Spinal cord (tissue), 10 donors: ENCODE measurements at regions not wholly inside any gene's neighbourhood (a gene's known extent, or its start where the extent isn't known, plus 50 kb on each side); places are given as distances from the start of the nearest gene placed in this dataset. TPM values are rescaled to one million over a fixed set of nuclear protein-coding genes. Genes with fewer than 3 reads are reported as not detected.
"Not testable (repeated sequence)": the region's sequence is repeated elsewhere in the genome, so short reads cannot be mapped to it uniquely, and the experiment has no call there.

Experiments
- DNase-seq, 6 donors: peaks; one replicate each; pipeline versions ENCODE4 v3.0.0 to v3.0.0-alpha.2; 2013 to 2015; ENCODE audit warnings: low spot score in 6 of 6, low read depth in 4 of 6
- H3K27ac ChIP-seq: one replicate; pipeline ENCODE4 v1.5.1; 2013; ENCODE audit warnings: low read depth, low read length, control low read depth
- H3K27me3 ChIP-seq: one replicate; pipeline ENCODE4 v1.6.1; 2013; ENCODE audit warnings: low read length; ENCODE audit not compliant: control insufficient read depth, insufficient read depth
- H3K36me3 ChIP-seq: one replicate; pipeline ENCODE4 v1.6.1; 2013; ENCODE audit warnings: low read length; ENCODE audit not compliant: control insufficient read depth, insufficient read depth
- H3K4me1 ChIP-seq: one replicate; pipeline ENCODE4 v1.6.1; 2013; ENCODE audit warnings: low read length; ENCODE audit not compliant: control insufficient read depth, insufficient read depth
- H3K4me3 ChIP-seq: one replicate; pipeline ENCODE4 v1.5.1; 2013; ENCODE audit warnings: low read depth, low read length, control low read depth
- H3K9me3 ChIP-seq: one replicate; pipeline ENCODE4 v1.6.1; 2013; ENCODE audit warnings: low read length; ENCODE audit not compliant: control insufficient read depth, insufficient read depth
- WGBS: methylation state at CpG from one replicate; pipeline ENCODE4 v1.1.5; 2013; ENCODE audit warnings: missing lambda C conversion rate; ENCODE audit not compliant: insufficient coverage; 5-methylcytosine and 5-hydroxymethylcytosine counted together
- small RNA-seq: library from RNA; depleted of rRNA; stranded (forward); fragments of <200 nt; gene quantifications from one replicate; pipeline ENCODE3, GENCODE V24; 2014; ENCODE audit warnings: low replicate concordance
- donor health status: healthy.

DNA sequence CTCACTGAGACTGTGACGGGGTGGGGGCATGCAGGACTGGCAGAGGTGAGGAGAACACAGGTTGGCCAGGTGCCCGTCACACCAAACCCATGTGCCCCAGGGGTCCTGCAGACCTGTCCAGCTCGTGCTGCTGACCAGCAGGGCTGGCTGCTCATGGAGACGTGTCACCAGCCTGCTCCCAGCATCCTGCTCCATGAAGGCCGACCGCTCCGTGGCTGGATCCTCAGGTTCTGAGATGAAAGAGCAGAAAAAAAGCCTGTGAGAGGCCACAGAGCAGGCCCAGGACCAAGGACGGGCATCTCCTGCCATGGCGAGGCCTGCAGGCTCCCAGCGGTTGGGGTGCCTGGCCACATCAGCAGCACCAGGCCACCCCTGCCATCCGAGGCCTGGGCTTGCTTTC, 71.7 kb upstream of the DRD5 start:
- no peaks in the 10 kb centered on the region for H3K9me3 ChIP-seq
- WGBS: 91% methylated on average over 8 of the region's 11 CpGs
- no peak for DNase-seq
- H3K27me3 ChIP-seq: no peaks in the 10 kb centered on the region
- H3K4me1 ChIP-seq: no peaks in the 10 kb centered on the region
- H3K36me3 ChIP-seq: no peaks in the 10 kb centered on the region
- no peak overlapping the region for H3K4me3 ChIP-seq
- H3K27ac ChIP-seq: no peak overlapping the region

DNA sequence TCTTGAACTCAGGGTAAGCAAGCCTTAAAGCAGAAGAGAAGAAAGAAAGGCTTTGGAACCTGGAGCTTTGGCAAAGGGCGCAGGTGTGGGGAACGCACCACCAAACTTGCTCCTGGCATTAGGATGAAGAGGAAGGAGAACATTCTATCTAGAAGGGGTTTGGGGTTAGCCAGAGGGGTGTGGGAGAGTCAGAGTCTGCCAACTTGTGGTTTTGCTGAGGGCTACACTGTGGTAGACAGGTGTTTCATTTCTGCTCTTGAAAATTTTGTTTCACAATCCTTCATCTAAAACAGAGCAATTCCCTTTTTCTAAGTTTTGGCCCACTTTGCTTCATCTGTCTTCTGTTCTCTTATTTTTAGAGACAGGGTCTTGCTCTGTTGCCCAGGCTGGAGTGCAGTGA, 66.2 kb upstream of the DRD5 start:
- not testable (repeated sequence) for H3K27me3 ChIP-seq, DNase-seq, H3K9me3 ChIP-seq, H3K4me3 ChIP-seq, H3K27ac ChIP-seq, H3K4me1 ChIP-seq, H3K36me3 ChIP-seq
- WGBS: 100% methylated on average over 2 of the region's 2 CpGs

GRCh38 chr4:9716093-9716492, 65.3 kb upstream of the DRD5 start:
- Histone ChIP-seq H3K4me3 (no peak overlapping the region), H3K27ac (no peak overlapping the region), H3K9me3 (no peaks in the 10 kb centered on the region), H3K27me3 (no peaks in the 10 kb centered on the region), H3K36me3 (no peaks in the 10 kb centered on the region), H3K4me1 (no peaks in the 10 kb centered on the region)
- no CpG with 5 or more reads among the region's 3 CpGs for WGBS
- DNase-seq: no peak

GRCh38 chr4:9718246-9718939, 63.0 kb upstream of the DRD5 start:
- WGBS: 33% methylated on average over 1 of the region's 1 CpG
- not testable (repeated sequence) for H3K36me3 ChIP-seq, H3K27ac ChIP-seq, DNase-seq, H3K9me3 ChIP-seq, H3K4me1 ChIP-seq, H3K4me3 ChIP-seq, H3K27me3 ChIP-seq

DNA sequence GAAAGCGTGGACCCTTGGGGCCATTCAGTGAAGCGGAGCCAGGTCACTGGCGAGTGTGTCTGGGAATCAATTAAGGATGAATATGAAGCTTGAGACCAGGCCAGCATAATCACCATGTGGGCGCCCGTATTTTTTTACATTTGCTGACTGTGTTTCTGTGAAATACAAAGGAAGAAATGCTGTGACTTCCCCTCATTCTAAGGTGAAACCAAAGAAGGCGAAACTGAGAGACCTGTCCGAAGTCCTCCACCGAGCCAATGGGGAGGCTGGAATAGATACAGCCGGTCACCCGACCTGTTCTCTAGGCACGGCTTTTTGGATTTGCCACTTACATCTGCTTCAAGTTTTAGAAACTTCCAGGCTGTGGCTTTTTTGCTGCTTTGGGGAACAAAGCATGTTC, 59.3 kb upstream of the DRD5 start:
- H3K27me3 ChIP-seq, H3K9me3 ChIP-seq, H3K27ac ChIP-seq, DNase-seq, H3K4me1 ChIP-seq, H3K4me3 ChIP-seq, H3K36me3 ChIP-seq: not testable (repeated sequence)
- WGBS: 73% methylated on average over 10 of the region's 11 CpGs

Small RNA genes in the stretch of these regions (small RNA-seq; reads per million reads assigned to genes)
- gene MIR548I2 (not detected), gene RF00017 (not detected), gene SNRPCP13 (not detected)
